ENCODE measurements at regions not wholly inside any gene's neighbourhood (a gene's known extent, or its start where the extent isn't known, plus 50 kb on each side); places are given as distances from the start of the nearest gene placed in this dataset.
"Not testable (repeated sequence)": the region's sequence is repeated elsewhere in the genome, so short reads cannot be mapped to it uniquely, and the experiment has no call there.

DNA sequence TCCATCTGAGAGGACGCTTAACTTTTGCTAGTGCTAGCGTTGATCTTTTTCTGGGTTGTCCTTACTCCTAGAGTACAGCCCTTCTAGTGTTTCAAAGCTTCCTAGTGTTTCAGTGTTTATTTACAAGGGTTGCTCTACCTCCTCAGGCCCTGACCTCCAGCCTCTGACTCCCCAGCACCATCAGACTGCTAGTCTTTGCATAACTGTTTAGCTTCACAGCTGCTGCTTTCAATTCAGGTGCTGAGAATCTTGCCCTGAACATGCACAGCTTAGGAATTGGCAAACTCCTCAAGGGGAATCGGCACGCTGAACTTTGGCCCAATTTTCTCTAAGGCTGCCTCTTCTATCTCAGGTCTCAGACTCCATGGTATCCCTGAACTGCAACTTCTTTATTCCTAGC, 52.9 kb downstream of the OR52B4 start:
- DNase-seq = not testable (repeated sequence)

DNA sequence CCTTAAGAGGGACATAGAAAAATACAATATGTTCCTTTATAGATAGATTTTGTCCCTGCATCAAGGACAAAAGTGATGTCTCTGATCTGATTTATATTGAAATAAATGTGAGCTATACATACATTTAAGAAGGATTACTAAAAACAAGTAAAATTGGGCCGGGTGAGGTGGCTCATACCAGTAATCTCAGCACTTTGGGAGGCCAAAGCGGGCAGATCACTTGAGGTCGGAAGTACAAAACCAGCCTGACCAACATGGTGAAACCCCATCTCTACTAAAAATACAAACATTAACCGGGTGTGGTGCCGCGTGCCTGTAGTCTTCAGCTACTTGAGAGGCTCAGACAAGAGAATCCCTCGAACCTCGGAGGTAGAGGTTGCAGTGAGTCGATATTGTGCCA, 91.0 kb downstream of the OR52B4 start:
- DNase-seq = not testable (repeated sequence)

GRCh38 chr11:4251085-4251484, 117.1 kb downstream of the OR52B4 start:
- DNase-seq = not testable (repeated sequence)

- DNase-seq = not testable (repeated sequence)
Measured at GRCh38 chr11:4249475-4249874, 118.7 kb downstream of the OR52B4 start.

- not testable (repeated sequence) for DNase-seq
Measured at GRCh38 chr11:4237771-4238170, 130.4 kb downstream of the OR52B4 start.

DNA sequence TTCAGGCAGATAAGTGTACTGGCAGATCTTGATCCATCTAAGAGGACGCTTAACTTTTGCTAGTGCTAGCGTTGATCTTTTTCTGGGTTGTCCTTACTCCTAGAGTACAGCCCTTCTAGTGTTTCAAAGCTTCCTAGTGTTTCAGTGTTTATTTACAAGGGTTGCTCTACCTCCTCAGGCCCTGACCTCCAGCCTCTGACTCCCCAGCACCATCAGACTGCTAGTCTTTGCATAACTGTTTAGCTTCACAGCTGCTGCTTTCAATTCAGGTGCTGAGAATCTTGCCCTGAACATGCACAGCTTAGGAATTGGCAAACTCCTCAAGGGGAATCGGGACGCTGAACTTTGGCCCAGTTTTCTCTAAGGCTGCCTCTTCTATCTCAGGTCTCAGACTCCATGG, 124.3 kb downstream of the RRM1 start:
- DNase-seq = not testable (repeated sequence)

DNA sequence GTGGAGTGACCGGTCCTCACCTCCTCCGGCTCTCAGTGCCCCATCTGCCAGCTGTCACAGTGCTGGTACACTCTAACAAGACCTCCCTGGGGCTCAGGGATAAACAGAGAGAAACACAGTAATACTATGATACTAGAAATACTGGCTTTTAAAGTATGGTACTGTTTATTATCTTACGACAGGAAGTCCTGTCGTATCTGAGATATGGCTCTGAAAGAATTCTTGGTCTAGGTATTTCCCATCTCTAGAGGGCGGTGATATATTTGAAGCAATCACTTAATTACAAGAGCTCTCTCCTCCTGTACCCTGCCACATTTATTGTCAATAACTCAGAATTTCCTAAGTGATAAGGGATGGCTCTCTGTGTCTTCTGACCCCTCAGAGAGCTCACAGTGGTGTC, 119.1 kb downstream of the RRM1 start:
- peak; percentile 32 for DNase-seq

DNA sequence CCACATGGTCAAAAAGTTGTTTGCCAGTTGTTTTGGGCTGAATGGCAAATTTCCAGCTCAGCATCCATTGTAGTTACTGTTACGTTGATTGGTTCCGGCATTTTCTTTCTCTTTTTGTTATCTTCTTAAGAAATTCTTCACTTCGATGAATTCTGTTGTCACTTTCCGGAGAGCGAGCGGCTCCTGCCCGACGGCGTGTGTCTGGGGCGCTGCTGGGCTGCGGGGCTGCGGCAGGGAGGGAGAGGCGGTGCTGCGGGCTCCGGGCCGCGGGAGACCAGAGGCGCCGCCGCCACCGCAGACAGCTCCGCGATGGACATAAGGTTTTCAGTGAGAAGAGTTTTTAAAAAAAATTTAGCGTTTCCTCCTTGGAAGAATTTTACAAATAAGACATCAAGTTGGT, 117.4 kb downstream of the RRM1 start:
- no peak for DNase-seq

- DNase-seq = peak; percentile 27
Measured at GRCh38 chr11:4203603-4204360, 109.2 kb downstream of the RRM1 start.

GRCh38 chr11:4202749-4203148, 108.2 kb downstream of the RRM1 start:
- DNase-seq = no peak

DNA sequence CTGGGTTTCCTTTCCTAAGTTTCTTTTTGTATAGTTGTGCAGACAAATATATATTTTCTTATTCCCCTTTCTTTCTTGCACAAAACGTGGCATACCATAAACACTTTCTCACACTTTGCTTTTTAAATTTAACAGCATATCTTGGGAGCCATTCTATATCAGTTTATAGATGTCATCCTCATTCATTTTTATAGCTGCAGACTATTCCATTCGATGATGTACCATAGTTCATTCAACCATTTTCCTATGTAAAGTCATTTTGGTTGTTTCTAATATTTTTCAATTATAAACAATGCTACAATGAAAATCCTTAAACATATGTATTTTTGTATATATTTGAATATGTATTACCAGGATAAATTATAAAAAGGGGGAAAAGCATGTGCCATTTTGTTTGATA, 102.5 kb downstream of the RRM1 start:
- DNase-seq = no peak

DNA sequence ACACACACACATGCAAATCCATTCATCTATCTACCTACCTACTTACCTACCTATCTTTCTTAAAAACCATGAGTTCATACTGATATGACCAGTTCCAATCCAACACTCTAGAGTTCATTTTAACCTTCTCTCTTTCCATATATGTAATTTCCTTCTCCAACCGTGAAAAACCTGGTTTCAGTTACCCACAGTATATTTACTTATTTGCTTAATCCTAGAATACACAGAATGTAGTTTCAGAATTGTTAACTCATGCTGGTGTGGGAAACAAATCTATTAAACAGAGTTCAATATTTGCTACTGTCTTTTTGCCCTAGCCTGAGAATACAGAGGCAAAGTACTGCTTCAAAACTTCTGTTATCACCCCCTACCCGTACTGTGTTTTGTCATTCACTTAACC, 101.3 kb downstream of the RRM1 start:
- DNase-seq = no peak

DNA sequence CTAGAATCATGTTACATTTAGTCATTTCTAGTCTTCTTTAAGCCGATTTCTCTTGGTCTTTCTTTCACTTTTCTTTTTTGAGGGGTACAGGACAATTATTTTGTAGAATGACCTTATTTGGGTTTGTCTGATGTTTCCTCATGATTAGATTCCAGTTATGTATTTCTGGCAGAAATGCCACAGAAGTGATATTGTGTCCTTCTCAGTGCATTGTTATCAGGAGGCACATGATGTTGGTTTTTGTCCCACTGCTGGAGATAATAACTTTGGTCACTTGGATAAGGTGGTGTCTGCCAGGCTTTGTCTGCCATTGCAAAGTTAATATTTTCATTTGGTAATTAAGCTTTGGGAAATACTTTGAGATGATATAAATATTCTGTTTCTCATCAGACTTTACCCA, 100.3 kb downstream of the RRM1 start:
- peak; percentile 96 for DNase-seq

DNA sequence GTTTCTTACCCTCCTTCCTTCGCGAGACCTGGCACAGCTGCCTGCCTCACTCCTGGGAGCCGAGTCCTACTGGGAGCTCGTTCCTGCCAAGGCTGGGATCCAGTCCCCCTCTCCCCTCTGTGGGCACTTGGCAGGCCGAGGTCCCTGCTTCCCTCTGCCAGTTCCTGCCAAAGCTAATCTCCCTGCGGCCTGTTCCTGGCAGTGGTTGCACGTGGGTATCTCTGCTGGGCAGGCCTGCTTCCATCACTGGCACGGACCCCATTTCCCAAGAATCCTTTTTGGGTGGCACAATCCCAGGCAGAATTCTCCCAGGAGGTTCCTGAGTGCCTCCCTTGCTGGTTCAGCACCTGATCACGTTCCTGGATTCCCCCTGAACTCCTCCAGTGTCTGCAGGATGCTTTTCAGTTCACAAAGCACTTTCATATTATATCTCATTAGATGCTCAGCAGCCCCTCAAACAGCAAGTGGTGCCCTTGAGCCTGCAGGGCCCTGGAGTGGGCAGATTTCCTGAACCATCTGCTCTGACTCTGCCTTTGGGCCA, 96.5 kb downstream of the RRM1 start:
- DNase-seq = no peak

GRCh38 chr11:4190519-4190918, 95.9 kb downstream of the RRM1 start:
- no peak for DNase-seq

DNA sequence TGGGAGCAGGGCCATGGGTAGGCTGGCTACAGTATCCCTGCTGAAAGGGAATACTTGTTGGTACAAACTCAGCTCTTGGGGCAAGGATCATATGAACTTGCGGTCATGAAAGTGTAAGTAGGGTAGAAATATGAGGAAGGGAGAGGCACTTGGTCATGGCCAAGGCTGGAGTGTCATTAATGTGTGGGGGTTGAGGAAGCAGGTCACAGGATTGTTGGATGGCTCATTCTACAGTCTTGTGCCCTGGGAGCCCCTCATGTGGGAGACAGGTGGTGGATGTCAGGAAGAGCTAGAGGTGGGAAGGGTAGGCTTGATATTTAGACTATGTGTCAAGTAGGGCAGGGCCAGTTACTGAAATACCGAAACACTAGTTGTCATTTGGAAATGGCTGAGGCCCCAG, 95.5 kb downstream of the RRM1 start:
- no peak for DNase-seq
